Inferior parietal cortex (tissue), 1 donor: ENCODE measurements at regions not wholly inside any gene's neighbourhood (a gene's known extent, or its start where the extent isn't known, plus 50 kb on each side); places are given as distances from the start of the nearest gene placed in this dataset.

ENCODE experiments used
- DNase-seq: peaks from one replicate; pipeline ENCODE4 v3.0.0-alpha.2; 2016; ENCODE audit errors: extremely low spot score

DNA sequence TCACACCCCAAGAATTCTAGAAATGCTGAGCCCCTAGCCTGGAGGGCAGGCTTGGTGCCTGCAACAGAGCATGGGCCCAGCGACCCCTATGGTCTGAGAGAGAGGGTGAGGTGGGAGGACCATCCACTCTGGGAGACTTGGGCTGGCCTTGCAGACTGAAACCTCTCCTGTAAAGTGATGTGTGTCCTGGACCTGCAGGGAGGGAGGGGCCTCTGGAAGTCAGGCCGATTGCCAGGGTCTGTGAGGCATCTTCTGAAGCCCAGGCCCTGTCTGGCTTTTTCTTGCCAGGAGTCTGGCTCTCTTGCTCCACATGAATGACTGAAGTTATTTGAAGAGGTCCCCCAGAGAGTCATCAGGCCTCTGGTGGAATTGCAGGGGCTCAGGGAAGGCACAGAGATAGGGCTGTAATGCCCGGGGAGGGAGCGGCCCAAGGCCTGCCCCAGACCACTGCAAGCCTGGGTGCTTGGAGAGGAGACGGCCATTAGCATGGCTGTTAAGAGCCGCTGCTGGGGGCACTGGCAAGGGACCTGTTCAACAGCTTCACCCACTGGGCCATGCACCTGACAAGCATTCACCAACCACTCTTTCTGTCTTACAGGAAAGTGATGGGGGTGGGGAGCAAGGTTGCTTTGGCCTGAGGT, 56.0 kb upstream of the CHRNA7 start:
- no peak for DNase-seq

DNA sequence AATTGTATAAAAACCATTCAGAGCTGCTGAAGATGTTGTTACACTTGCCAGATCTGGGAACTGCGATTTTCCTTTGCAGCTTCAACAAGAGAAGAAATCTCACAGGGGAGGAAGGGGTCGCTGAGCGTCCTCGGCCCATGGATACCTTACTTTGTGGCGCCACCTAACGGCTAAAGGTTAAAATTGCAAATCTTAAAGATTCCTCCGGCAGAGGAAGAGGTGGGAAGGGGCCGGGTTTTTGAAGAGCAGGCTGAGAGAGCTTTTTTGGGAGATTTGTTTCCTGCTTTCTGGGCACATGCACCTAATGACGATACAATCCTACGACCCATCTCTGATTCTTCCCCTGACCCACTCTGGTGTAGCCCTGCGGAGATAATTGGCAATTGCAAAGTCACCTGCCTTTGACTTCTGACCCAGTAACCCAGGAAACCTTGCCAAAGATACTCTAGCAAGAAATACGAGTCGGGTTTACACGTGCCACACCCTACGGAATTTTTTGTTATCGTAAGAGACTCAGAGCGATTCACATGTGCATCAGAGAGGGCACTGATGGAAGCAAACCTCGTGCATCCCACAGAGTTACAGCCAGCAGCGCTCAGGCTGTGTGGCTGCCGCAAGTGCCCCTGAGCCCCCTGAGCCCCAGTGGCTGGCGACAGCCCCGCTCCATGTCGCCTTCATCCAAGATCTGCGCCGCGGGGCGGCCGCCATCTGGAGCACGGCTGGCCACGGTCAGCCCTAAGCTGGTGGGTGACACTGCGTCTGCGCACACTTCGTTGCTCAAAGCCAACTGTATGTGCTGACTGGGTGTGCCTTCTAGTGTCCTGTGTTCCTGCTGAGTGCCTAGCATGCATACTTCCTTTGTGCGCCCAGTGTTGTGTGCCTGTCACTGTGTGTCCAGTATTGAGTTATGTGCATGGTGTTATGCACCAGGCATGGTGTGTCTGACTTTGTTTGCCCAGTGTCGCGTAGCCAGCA, 55.2 kb upstream of the CHRNA7 start:
- DNase-seq, result peak; percentile 88

- DNase-seq, result no peak
Observed at GRCh38 chr15:31975830-31976229, 54.5 kb upstream of the CHRNA7 start.

DNA sequence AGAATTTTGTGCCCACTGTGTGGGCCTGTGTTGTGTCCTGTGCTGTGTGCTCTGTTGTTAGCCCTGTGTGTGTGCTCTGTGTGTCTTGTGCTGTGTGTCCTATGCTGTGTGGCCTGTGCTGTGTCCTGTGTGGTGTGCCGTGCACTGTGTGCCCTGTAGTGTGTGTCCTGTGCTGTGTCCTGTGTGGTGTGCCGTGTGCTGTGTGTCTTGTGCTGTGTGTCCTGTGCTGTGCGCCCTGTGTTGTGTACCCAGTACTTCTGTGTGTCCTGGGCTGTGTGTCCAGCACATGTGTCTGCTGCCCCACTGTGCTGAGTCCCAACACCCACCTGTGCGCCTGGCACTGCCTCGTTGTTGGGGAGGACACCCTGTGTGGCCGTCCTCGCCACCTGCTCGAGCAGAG, 53.2 kb upstream of the CHRNA7 start:
- no peak for DNase-seq

GRCh38 chr15:31977812-31978661, 52.3 kb upstream of the CHRNA7 start:
- peak; percentile 59 for DNase-seq
